ENCODE measurements at regions not wholly inside any gene's neighbourhood (a gene's known extent, or its start where the extent isn't known, plus 50 kb on each side); places are given as distances from the start of the nearest gene placed in this dataset.

DNA sequence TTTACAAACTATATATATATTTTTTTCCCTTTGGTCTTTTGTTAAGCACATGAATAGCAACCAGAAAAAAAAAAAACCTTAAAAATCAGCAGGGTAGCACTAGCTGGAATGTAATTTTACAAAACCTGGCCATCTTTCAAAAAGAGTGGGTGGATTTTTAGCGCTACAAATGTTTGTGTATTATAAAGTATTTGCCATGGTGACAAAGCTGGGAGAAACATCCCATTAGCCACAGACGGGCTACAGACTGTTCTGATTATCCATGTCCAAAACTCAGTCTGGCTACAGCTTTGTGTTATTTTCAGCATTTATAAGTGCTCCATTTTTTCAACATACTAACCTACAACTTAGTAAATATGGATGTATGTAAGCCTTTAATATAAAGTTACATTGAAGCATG, 249.5 kb upstream of the TANK start (continued):
- no peak for TF ChIP-seq ZNF263 (CRISPR knock-in tag; IDR thresholded peaks at IDR 0.05; ENCODE audit: low read depth)
- TF ChIP-seq, protein P1, sequence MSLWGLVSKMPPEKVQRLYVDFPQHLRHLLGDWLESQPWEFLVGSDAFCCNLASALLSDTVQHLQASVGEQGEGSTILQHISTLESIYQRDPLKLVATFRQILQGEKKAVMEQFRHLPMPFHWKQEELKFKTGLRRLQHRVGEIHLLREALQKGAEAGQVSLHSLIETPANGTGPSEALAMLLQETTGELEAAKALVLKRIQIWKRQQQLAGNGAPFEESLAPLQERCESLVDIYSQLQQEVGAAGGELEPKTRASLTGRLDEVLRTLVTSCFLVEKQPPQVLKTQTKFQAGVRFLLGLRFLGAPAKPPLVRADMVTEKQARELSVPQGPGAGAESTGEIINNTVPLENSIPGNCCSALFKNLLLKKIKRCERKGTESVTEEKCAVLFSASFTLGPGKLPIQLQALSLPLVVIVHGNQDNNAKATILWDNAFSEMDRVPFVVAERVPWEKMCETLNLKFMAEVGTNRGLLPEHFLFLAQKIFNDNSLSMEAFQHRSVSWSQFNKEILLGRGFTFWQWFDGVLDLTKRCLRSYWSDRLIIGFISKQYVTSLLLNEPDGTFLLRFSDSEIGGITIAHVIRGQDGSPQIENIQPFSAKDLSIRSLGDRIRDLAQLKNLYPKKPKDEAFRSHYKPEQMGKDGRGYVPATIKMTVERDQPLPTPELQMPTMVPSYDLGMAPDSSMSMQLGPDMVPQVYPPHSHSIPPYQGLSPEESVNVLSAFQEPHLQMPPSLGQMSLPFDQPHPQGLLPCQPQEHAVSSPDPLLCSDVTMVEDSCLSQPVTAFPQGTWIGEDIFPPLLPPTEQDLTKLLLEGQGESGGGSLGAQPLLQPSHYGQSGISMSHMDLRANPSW (CRISPR knock-in tag; conservative IDR thresholded peaks at IDR 0.05; ENCODE audit: low read depth) = no peak

DNA sequence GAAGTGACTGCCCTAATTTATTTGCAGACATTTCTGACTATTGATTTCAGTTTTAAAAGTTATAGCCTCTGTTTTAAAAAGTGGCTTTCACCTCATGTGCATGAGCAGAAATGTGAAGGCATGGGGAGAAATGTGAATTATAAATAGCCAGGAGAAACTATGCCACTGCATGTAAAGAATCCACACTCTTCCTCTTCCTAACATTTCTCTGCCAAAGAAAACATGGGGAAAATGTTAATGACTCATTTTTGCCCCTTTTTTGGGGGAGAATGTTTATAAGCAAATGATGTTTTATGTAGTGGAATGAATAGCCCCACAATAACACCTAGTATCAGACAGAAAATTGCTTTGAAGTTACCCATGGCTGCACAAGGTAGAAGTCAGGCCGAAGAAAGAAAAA, 249.0 kb upstream of the TANK start:
- Mint-ChIP-seq H3K4me3 (no peak overlapping the region), H3K36me3 (no peaks in the 10 kb centered on the region), H3K9me3 (peaks cover 4% of the 10 kb centered on the region; the same call in 1 of the 2 replicates), H3K27ac (no peak overlapping the region), H3K4me1 (peaks cover 13% of the 10 kb centered on the region), H3K27me3 (ENCODE audit: low read depth) (peaks cover 57% of the 10 kb centered on the region)
- TF ChIP-seq, protein P2, sequence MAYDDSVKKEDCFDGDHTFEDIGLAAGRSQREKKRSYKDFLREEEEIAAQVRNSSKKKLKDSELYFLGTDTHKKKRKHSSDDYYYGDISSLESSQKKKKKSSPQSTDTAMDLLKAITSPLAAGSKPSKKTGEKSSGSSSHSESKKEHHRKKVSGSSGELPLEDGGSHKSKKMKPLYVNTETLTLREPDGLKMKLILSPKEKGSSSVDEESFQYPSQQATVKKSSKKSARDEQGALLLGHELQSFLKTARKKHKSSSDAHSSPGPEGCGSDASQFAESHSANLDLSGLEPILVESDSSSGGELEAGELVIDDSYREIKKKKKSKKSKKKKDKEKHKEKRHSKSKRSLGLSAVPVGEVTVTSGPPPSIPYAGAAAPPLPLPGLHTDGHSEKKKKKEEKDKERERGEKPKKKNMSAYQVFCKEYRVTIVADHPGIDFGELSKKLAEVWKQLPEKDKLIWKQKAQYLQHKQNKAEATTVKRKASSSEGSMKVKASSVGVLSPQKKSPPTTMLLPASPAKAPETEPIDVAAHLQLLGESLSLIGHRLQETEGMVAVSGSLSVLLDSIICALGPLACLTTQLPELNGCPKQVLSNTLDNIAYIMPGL (CRISPR knock-in tag; IDR thresholded peaks at IDR 0.05) = no peak
- TF ChIP-seq RORB (CRISPR knock-in tag; IDR thresholded peaks at IDR 0.05) (no peak), GTF2I (CRISPR knock-in tag; conservative IDR thresholded peaks at IDR 0.05) (no peak), FOXP1 (CRISPR knock-in tag; IDR thresholded peaks at IDR 0.05; ENCODE audit: borderline replicate concordance) (no peak), NR1H2 (CRISPR knock-in tag; IDR thresholded peaks at IDR 0.05) (no peak), ZNF263 (CRISPR knock-in tag; IDR thresholded peaks at IDR 0.05; ENCODE audit: low read depth) (no peak), ZNF121 (CRISPR knock-in tag; IDR thresholded peaks at IDR 0.05) (no peak), SOX15 (CRISPR knock-in tag; IDR thresholded peaks at IDR 0.05) (no peak), PREB (CRISPR knock-in tag; IDR thresholded peaks at IDR 0.05; ENCODE audit: borderline replicate concordance) (no peak), ZNF532 (CRISPR knock-in tag; IDR thresholded peaks at IDR 0.05; ENCODE audit: borderline replicate concordance) (no peak), TCF7 (CRISPR knock-in tag; IDR thresholded peaks at IDR 0.05; ENCODE audit: low read depth) (no peak), ZNF512 (CRISPR knock-in tag; IDR thresholded peaks at IDR 0.05; ENCODE audit: borderline replicate concordance) (no peak), KAT7 (CRISPR knock-in tag; IDR thresholded peaks at IDR 0.05; ENCODE audit: borderline replicate concordance) (no peak), NR2C2 (CRISPR knock-in tag; IDR thresholded peaks at IDR 0.05) (no peak)
- TF ChIP-seq, protein P3, sequence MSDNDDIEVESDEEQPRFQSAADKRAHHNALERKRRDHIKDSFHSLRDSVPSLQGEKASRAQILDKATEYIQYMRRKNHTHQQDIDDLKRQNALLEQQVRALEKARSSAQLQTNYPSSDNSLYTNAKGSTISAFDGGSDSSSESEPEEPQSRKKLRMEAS (CRISPR knock-in tag; IDR thresholded peaks at IDR 0.05) = no peak
- TF ChIP-seq, protein P4, sequence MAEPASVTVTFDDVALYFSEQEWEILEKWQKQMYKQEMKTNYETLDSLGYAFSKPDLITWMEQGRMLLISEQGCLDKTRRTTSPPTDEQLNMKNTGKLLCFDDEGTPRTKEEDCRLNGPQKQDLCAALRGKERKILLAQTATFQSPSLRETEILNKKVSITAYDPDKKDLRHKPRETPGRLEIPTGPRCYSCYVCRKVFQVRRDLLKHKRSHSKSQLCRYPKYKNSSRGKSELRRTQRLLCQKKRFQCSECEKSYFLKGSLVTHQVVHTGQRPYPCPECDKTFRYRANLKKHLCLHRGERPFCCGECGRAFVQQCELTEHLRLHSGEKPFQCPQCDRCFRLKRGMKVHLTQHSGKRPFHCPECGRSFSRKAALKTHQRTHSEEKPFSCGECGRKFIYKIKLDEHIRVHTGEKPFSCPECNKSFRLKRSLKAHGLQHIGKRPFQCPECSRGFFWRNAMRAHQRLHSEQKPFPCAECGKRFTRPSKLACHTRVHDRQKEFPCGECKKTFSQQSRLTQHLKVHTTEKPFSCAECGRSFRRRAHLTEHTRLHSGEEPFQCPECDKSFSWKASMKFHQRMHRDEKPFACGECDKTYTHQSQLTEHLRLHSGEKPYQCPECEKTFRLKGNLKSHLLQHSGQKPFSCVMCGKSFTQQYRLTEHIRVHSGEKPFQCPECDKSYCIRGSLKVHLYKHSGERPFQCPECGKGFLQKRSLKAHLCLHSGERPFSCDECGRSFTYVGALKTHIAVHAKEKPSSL (CRISPR knock-in tag; conservative IDR thresholded peaks at IDR 0.05) = no peak
- ChIA-PET CTCF (no interaction called here), POLR2A (no interaction called here)
- ATAC-seq (no peak), DNase-seq (ENCODE audit: low spot score) (no peak)
